ENCODE measurements at regions not wholly inside any gene's neighbourhood (a gene's known extent, or its start where the extent isn't known, plus 50 kb on each side); places are given as distances from the start of the nearest gene placed in this dataset.

GRCh38 chr6:14792118-14792955, 453.5 kb upstream of the JARID2 start:
- ATAC-seq = no peak
- TF ChIP-seq CREB5 (CRISPR knock-in tag; IDR thresholded peaks at IDR 0.05; ENCODE audit: low read depth) = no peak
- 0 out of 2 replicates have a peak, but pooled peaks have one; percentile 17 for TF ChIP-seq TCF4 (CRISPR knock-in tag; IDR thresholded peaks at IDR 0.05; ENCODE audit: borderline replicate concordance)

GRCh38 chr6:14795451-14795850, 450.4 kb upstream of the JARID2 start:
- TF ChIP-seq ZNF8 (CRISPR knock-in tag; IDR thresholded peaks at IDR 0.05) = no peak
- TF ChIP-seq POU6F1 (CRISPR knock-in tag; IDR thresholded peaks at IDR 0.05; ENCODE audit: borderline replicate concordance, low read depth) = no peak
- ATAC-seq = no peak

GRCh38 chr6:14796974-14797762, 448.7 kb upstream of the JARID2 start:
- ATAC-seq = no peak
- no peak for TF ChIP-seq CSRNP3 (CRISPR knock-in tag; IDR thresholded peaks at IDR 0.05)
- no peak for TF ChIP-seq TSHZ2 (CRISPR knock-in tag; IDR thresholded peaks at IDR 0.05)

GRCh38 chr6:14797875-14798593, 447.8 kb upstream of the JARID2 start:
- TF ChIP-seq TSHZ2 (CRISPR knock-in tag; IDR thresholded peaks at IDR 0.05) (no peak), ZNF8 (CRISPR knock-in tag; IDR thresholded peaks at IDR 0.05) (no peak), TCF4 (CRISPR knock-in tag; IDR thresholded peaks at IDR 0.05; ENCODE audit: borderline replicate concordance) (no peak), GLIS3 (CRISPR knock-in tag; IDR thresholded peaks at IDR 0.05) (no peak), CREB5 (CRISPR knock-in tag; IDR thresholded peaks at IDR 0.05; ENCODE audit: low read depth) (no peak), PATZ1 (CRISPR knock-in tag; IDR thresholded peaks at IDR 0.05; ENCODE audit: borderline replicate concordance) (no peak)
- no peak for ATAC-seq
